GM12878 (cell line): ENCODE measurements at regions not wholly inside any gene's neighbourhood (a gene's known extent, or its start where the extent isn't known, plus 50 kb on each side); places are given as distances from the start of the nearest gene placed in this dataset.

Source experiments
- ATAC-seq: fragments of 200-7000 bp; cut with Tn5 transposase; 3 replicates; pipeline ENCODE4 v1.9.1; 2020; ENCODE audit warnings: mild to moderate bottlenecking, moderate library complexity
- BruUV-seq: library from RNA; stranded (reverse); fragments of 400-500 nt; replicated peaks from 2 replicates; lab custom pipeline; 2021; lab: Mats Ljungman, UMichigan
- CTCF ChIA-PET: fragments of 300-600 bp; sonication (Branson Sonifier 250); formaldehyde crosslinking; extraction: SDS; loops from one replicate; lab custom pipeline; 2021; ENCODE audit warnings: inconsistent platforms; lab: Yijun Ruan, JAX
- POLR2A ChIA-PET: fragments of 350-600 bp; formaldehyde crosslinking; extraction: SDS; loops from one replicate; lab custom pipeline; 2021; ENCODE audit warnings: inconsistent platforms; lab: Charles Lee
- RAD21 ChIA-PET: fragments of 300-600 bp; sonication (Branson Sonifier 250); formaldehyde crosslinking; loops from one replicate; lab custom pipeline; 2023; ENCODE audit warnings: antibody characterized with exemption; ENCODE audit not compliant: unreplicated experiment; lab: Charles Lee
- SMC1A ChIA-PET: fragments of 300-600 bp; sonication (Branson Sonifier 250); formaldehyde crosslinking; loops from one replicate; lab custom pipeline; 2023; ENCODE audit not compliant: unreplicated experiment, uncharacterized antibody; lab: Charles Lee
- DNase-seq: peaks from one replicate; pipeline ENCODE4 v3.0.0-alpha.2; 2011; ENCODE audit warnings: low read depth, low spot score
- FAIRE-seq: peaks from 3 replicates; lab custom pipeline; 2011; peaks lifted over from hg19 to GRCh38; lab: Jason Lieb, UNC
- H2AFZ ChIP-seq: 2 replicates; pipeline ENCODE4 v1.6.0; 2011; ENCODE audit warnings: low read depth, low read length, control low read depth; ENCODE audit not compliant: control insufficient read depth
- H3K27ac ChIP-seq: 2 replicates; pipeline ENCODE4 v1.5.1; 2011; ENCODE audit warnings: control low read depth; ENCODE audit not compliant: control insufficient read depth, insufficient read depth
- H3K27me3 ChIP-seq, 2 experiments: replicated peaks in 1 of 2; 2 replicates each; pipeline versions ENCODE4 v1.6.0 to v1.6.1; 2011; ENCODE audit warnings: low read length in 1 of 2; ENCODE audit not compliant: control insufficient read depth in 2 of 2, insufficient read depth in 2 of 2
- H3K36me3 ChIP-seq, 2 experiments: 2 replicates each; pipeline ENCODE4 v1.5.1; 2011; ENCODE audit warnings: low read length in 1 of 2; ENCODE audit not compliant: control insufficient read depth in 2 of 2, insufficient read depth in 2 of 2
- H3K4me1 ChIP-seq: 2 replicates; pipeline ENCODE4 v1.6.1; 2011; ENCODE audit warnings: mild to moderate bottlenecking, low read length, moderate library complexity, mixed read lengths; ENCODE audit not compliant: control insufficient read depth, insufficient read depth
- H3K4me2 ChIP-seq: 2 replicates; pipeline ENCODE4 v1.6.0; 2011; ENCODE audit warnings: control low read depth; ENCODE audit not compliant: control insufficient read depth, insufficient read depth
- H3K4me3 ChIP-seq: fragments of 200-600 bp; sonication (generic); 2 replicates; pipeline ENCODE4 v1.5.1; 2016
- H3K79me2 ChIP-seq: 2 replicates; pipeline ENCODE4 v1.6.0; 2011; ENCODE audit warnings: low read length; ENCODE audit not compliant: control insufficient read depth, insufficient read depth
- H3K9ac ChIP-seq: 2 replicates; pipeline ENCODE4 v1.8.0; 2011; ENCODE audit warnings: low read length, control low read depth, mixed read lengths; ENCODE audit not compliant: control insufficient read depth, insufficient read depth
- H3K9me3 ChIP-seq: replicated peaks from 3 replicates; pipeline ENCODE4 v1.5.1; 2011; ENCODE audit warnings: mild to moderate bottlenecking, low read length; ENCODE audit not compliant: control insufficient read depth, insufficient read depth
- H4K20me1 ChIP-seq: 2 replicates; pipeline ENCODE4 v1.6.0; 2011; ENCODE audit not compliant: control insufficient read depth, insufficient read depth
- DPF2 ChIP-seq: fragments of 450-650 bp; IDR thresholded peaks from 2 replicates; pipeline ENCODE4 v1.6.1; 2017; ENCODE audit warnings: mild to moderate bottlenecking
- GABPA ChIP-seq: IDR thresholded peaks from 2 replicates; pipeline ENCODE4 v1.6.1; 2014; ENCODE audit warnings: antibody characterized with exemption, low read depth, mild to moderate bottlenecking, inconsistent platforms
- KAT2A ChIP-seq: conservative IDR thresholded peaks from 2 replicates; pipeline ENCODE4 v1.6.1; 2011; ENCODE audit warnings: low read depth, low read length; ENCODE audit not compliant: control insufficient read depth
- RCOR1 ChIP-seq: conservative IDR thresholded peaks from 2 replicates; pipeline ENCODE4 v1.6.1; 2012; ENCODE audit warnings: low read depth, low read length, improper control_type of control experiment
- ZNF384 ChIP-seq: IDR thresholded peaks from 2 replicates; pipeline ENCODE4 v1.6.1; 2012; ENCODE audit warnings: low read depth, mild to moderate bottlenecking, low read length, improper control_type of control experiment, borderline replicate concordance
- WGBS: methylation state at CpG from one replicate; pipeline ENCODE4 v1.1.6; 2016; ENCODE audit warnings: low lambda C conversion rate; ENCODE audit not compliant: insufficient replicate concordance, insufficient coverage; ENCODE audit errors: missing lambda C conversion rate; 5-methylcytosine and 5-hydroxymethylcytosine counted together
- in situ Hi-C: fragments of 300-500 bp; cut with MboI; formaldehyde crosslinking; loops from 9 replicates; pipeline ENCODE4 v1.14.3; 2018; ENCODE audit warnings: mixed read lengths
- intact Hi-C: fragments of 100-400 bp; cut with micrococcal nuclease; formaldehyde crosslinking; loops from one replicate; pipeline ENCODE4 v1.14.2; 2022; ENCODE audit not compliant: unreplicated experiment
- TF ChIP-seq, protein P1 (sequence below): fragments of 450-650 bp; formaldehyde crosslinking; IDR thresholded peaks from 2 replicates; pipeline ENCODE4 v1.5.0; 2022; ENCODE audit warnings: mild to moderate bottlenecking, missing genetic modification characterization

DNA sequence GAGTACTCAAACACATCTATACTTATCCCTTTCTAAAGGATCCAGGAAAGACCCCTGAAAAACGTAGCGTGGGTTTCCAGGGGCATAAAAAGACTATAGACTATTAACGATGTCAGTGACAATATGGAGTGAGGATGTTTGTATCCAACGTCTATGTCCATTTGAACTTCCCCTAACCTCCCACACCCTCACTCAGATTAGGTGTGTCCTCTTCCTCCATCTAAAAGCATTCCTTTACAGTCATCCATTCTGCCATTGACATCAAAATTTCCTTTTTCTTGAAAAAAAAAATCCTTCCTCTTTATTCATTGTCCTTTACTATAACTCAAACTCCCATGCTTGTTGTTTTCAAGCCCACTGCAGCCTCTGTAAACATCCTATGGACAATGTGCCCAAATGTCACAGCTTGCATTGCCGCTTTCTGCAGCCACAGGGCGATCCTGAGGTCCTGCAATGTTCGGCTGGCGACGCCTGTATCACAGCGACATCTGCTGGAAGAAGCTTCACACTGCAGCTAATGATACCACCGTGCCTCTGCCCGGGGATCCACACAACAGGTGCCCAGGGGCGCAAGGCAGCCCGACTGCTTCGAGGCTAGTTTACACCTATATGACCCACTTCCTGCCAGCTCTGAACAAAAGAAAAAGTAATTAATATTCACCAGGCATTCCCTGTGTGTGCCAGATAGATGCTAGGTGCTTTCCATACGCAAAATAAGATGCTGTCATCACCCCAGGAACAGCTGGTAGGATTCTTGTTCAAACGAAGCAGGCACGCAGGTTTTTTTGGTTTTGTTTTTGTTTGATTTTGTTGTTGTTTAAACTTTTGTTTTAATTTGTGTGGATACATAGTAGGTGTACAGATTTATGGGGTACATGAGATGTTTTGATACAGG, 267.9 kb upstream of the GHITM start (continued):
- TF ChIP-seq, protein P1, sequence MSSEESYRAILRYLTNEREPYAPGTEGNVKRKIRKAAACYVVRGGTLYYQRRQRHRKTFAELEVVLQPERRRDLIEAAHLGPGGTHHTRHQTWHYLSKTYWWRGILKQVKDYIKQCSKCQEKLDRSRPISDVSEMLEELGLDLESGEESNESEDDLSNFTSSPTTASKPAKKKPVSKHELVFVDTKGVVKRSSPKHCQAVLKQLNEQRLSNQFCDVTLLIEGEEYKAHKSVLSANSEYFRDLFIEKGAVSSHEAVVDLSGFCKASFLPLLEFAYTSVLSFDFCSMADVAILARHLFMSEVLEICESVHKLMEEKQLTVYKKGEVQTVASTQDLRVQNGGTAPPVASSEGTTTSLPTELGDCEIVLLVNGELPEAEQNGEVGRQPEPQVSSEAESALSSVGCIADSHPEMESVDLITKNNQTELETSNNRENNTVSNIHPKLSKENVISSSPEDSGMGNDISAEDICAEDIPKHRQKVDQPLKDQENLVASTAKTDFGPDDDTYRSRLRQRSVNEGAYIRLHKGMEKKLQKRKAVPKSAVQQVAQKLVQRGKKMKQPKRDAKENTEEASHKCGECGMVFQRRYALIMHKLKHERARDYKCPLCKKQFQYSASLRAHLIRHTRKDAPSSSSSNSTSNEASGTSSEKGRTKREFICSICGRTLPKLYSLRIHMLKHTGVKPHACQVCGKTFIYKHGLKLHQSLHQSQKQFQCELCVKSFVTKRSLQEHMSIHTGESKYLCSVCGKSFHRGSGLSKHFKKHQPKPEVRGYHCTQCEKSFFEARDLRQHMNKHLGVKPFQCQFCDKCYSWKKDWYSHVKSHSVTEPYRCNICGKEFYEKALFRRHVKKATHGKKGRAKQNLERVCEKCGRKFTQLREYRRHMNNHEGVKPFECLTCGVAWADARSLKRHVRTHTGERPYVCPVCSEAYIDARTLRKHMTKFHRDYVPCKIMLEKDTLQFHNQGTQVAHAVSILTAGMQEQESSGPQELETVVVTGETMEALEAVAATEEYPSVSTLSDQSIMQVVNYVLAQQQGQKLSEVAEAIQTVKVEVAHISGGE, result no peak
- TF ChIP-seq GABPA, result no peak
- TF ChIP-seq RCOR1, result no peak
- TF ChIP-seq ZNF384, result no peak

DNA sequence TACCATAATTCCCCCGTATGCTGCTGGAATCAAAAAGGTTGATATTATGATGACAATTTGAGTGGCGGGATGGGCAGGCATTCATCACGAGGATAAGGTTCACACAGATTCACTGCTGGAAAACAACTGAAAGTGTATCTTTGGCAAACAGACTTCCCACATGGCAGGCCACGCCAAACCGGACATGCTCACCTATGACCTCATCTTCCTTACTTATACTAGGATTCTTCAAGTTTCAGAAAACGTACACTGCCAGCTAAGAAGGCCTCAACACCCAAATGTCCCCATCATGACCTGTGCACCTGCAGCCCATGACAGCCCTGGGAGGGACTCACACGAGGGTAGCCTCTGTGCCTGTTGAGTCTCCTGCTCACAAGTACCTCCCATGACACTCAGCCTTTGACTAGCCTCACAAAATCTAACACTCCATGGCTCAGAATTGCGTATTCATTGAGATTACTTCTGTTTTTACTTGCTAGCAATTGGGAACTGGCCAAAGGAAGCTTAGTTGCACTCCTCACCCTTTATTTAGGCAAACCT, 259.0 kb upstream of the GHITM start:
- H3K9ac ChIP-seq, result no peak overlapping the region
- ChIA-PET CTCF (interaction anchor here (2.1 kb wide), 1 partner anchor 9 kb away, joined by 8 read pairs; no protein-coding TSS in a partner anchor), POLR2A (no interaction called here), SMC1A (interaction anchor here (2.0 kb wide), 1 partner anchor 9 kb away, joined by 4 read pairs; no protein-coding TSS in a partner anchor), RAD21 (no interaction called here)
- no peaks in the 10 kb centered on the region for H3K27me3 ChIP-seq
- no peak overlapping the region for H2AFZ ChIP-seq
- no peaks in the 10 kb centered on the region for H3K4me1 ChIP-seq
- DNase-seq (no peak), FAIRE-seq (no peak), ATAC-seq (no peak)
- no peaks in the 10 kb centered on the region for H3K9me3 ChIP-seq
- no peaks in the 10 kb centered on the region for H3K79me2 ChIP-seq
- no peak overlapping the region for H3K4me2 ChIP-seq
- H3K4me3 ChIP-seq, result no peak overlapping the region
- intact Hi-C loops (no loop called here), in situ Hi-C loops (no loop called here)
- no peak overlapping the region for H3K27ac ChIP-seq
- WGBS, result 24% methylated on average over 8 of the region's 8 CpGs
- TF ChIP-seq DPF2 (no peak), KAT2A (no peak)
- no peaks in the 10 kb centered on the region for H3K36me3 ChIP-seq
- no TSS peak for BruUV-seq
- no peaks in the 10 kb centered on the region for H4K20me1 ChIP-seq
